ENCODE measurements at regions not wholly inside any gene's neighbourhood (a gene's known extent, or its start where the extent isn't known, plus 50 kb on each side); places are given as distances from the start of the nearest gene placed in this dataset.

- Histone ChIP-seq H3K27me3 (ENCODE audit: insufficient read depth, low read length) (no peaks in the 10 kb centered on the region), H3K4me3 (ENCODE audit: low read length) (no peak overlapping the region), H2AFZ (ENCODE audit: low read depth, low read length) (no peak overlapping the region)
Measured at GRCh38 chr19:30630289-30631032, 258.3 kb downstream of the ZNF536 start.

DNA sequence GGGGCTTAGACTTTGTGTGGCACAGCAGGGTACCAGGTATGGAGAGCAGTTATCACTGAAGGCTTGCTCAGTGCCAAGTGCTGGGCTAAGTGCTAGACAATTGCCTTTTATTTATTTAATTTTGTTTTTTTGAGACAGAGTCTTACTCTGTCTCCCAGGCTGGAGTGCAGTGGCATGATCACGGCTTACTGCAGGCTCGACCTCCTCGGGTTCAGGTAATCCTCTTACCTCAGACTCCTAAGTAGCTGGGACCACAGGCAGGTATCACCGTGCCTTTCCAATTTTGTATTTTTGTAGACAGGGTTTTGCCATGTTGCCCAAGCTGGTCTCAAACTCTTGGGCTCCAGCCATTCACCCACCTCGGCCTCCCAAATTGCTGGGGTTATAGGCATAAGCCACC, 256.9 kb downstream of the ZNF536 start:
- no peaks in the 10 kb centered on the region for H3K36me3 ChIP-seq (ENCODE audit: insufficient read depth, low read length)
- no peaks in the 10 kb centered on the region for H3K9me3 ChIP-seq (ENCODE audit: low read length)
- no peak overlapping the region for H3K4me3 ChIP-seq (ENCODE audit: low read length)
- no peaks in the 10 kb centered on the region for H3K27me3 ChIP-seq (ENCODE audit: insufficient read depth, low read length)
- H3K4me1 ChIP-seq (ENCODE audit: insufficient read depth, low read length), result peaks cover 18% of the 10 kb centered on the region
- H2AFZ ChIP-seq (ENCODE audit: low read depth, low read length), result no peak overlapping the region

More at GRCh38 chr19:30630289-30631032, 258.3 kb downstream of the ZNF536 start:
- Histone ChIP-seq H3K9me3 (ENCODE audit: low read length) (no peaks in the 10 kb centered on the region), H3K4me1 (ENCODE audit: insufficient read depth, low read length) (peaks cover 18% of the 10 kb centered on the region), H3K36me3 (ENCODE audit: insufficient read depth, low read length) (no peaks in the 10 kb centered on the region)

- peaks cover 19% of the 10 kb centered on the region for H3K4me1 ChIP-seq (ENCODE audit: insufficient read depth, low read length)
- H3K36me3 ChIP-seq (ENCODE audit: insufficient read depth, low read length), result no peaks in the 10 kb centered on the region
- no peak overlapping the region for H2AFZ ChIP-seq (ENCODE audit: low read depth, low read length)
- H3K9me3 ChIP-seq (ENCODE audit: low read length), result peaks cover 5% of the 10 kb centered on the region
- no peak overlapping the region for H3K4me3 ChIP-seq (ENCODE audit: low read length)
- H3K27me3 ChIP-seq (ENCODE audit: insufficient read depth, low read length), result no peaks in the 10 kb centered on the region
Measured at GRCh38 chr19:30626626-30626966, 254.4 kb downstream of the ZNF536 start.

GRCh38 chr19:30625947-30626625, 253.9 kb downstream of the ZNF536 start:
- peaks cover 24% of the 10 kb centered on the region for H3K4me1 ChIP-seq (ENCODE audit: insufficient read depth, low read length)
- no peaks in the 10 kb centered on the region for H3K27me3 ChIP-seq (ENCODE audit: insufficient read depth, low read length)
- no peak overlapping the region for H3K4me3 ChIP-seq (ENCODE audit: low read length)
- H3K9me3 ChIP-seq (ENCODE audit: low read length), result peaks cover 5% of the 10 kb centered on the region
- no peaks in the 10 kb centered on the region for H3K36me3 ChIP-seq (ENCODE audit: insufficient read depth, low read length)
- no peak overlapping the region for H2AFZ ChIP-seq (ENCODE audit: low read depth, low read length)

DNA sequence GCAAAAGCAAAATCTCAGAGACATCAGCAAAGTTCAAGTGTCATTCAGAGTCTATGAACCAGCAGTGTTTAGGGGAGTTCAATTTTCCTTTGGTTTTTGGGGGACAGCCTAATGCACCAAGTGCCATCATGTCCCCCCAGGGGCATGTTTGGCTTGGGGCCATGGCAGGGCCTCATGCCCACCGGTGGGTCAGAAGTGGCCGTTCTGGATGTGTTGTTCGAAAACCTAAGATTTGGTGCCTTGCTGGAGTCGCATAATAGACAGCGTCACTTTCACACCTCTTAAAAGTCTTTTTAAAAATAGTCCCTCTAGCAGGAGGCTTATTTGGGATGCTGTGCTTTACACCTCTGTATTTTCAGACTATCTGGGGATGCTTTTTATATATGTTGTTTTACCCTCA, 250.1 kb downstream of the ZNF536 start:
- H3K4me1 ChIP-seq (ENCODE audit: insufficient read depth, low read length), result peaks cover 9% of the 10 kb centered on the region
- no peak overlapping the region for H3K4me3 ChIP-seq (ENCODE audit: low read length)
- no peak overlapping the region for H2AFZ ChIP-seq (ENCODE audit: low read depth, low read length)

DNA sequence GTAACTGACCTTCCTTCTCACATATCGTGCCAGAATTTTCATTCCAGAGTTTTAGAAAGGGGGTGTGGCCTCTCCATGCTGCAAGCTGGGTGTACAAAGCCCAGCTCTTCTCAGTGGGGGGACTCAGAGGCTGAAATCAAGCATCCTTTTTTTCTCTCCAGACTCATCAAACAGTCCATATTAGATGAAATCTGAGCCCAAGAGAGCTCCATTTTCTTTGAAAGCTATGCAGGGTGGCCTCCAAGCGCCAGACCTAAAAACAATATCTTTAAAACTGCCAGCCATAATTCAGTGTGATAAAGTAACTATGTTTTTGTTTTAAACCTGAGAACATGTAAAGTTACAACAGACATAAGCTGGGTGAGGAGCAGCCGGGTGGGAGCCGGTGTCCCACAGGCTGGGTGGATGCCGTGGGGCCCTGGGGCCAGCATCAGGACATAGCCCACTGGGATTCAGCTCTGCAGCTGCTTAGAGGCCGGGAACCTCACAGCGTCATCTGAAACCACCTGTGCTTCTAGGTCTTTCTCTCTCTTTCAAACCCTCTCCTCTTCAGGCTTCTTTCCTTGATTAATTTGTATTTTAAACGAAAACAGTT, 249.2 kb downstream of the ZNF536 start:
- H3K4me1 ChIP-seq (ENCODE audit: insufficient read depth, low read length), result peaks cover 9% of the 10 kb centered on the region
- no peaks in the 10 kb centered on the region for H3K27me3 ChIP-seq (ENCODE audit: insufficient read depth, low read length)
- H3K4me3 ChIP-seq (ENCODE audit: low read length), result no peak overlapping the region
- no peaks in the 10 kb centered on the region for H3K36me3 ChIP-seq (ENCODE audit: insufficient read depth, low read length)
- H3K9me3 ChIP-seq (ENCODE audit: low read length), result peaks cover 5% of the 10 kb centered on the region
- no peak overlapping the region for H2AFZ ChIP-seq (ENCODE audit: low read depth, low read length)

More for the DNA sequence above, 250.1 kb downstream of the ZNF536 start:
- Histone ChIP-seq H3K27me3 (ENCODE audit: insufficient read depth, low read length) (no peaks in the 10 kb centered on the region), H3K36me3 (ENCODE audit: insufficient read depth, low read length) (no peaks in the 10 kb centered on the region), H3K9me3 (ENCODE audit: low read length) (peaks cover 5% of the 10 kb centered on the region)

DNA sequence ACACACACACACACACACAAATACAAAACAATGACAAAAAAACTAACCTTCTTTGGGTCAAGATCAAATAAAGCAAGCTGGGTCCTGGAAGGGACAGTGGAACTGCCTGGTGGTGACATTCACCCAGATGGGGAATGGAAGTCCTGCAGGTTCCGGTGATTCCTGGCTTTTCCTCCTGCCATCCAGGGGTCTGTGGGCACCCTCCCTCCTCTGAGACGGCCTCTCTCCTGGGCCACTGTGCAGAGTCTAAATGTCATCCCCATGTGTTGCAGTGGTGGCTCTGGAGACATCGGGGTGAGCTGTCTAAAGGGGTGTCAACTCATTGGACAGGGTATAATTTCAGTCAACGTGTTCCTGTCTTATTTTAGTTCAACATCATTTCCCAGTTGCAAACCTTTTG, 248.2 kb downstream of the ZNF536 start:
- H3K27me3 ChIP-seq (ENCODE audit: insufficient read depth, low read length), result no peaks in the 10 kb centered on the region
- no peaks in the 10 kb centered on the region for H3K36me3 ChIP-seq (ENCODE audit: insufficient read depth, low read length)
- peaks cover 5% of the 10 kb centered on the region for H3K9me3 ChIP-seq (ENCODE audit: low read length)
- peaks cover 9% of the 10 kb centered on the region for H3K4me1 ChIP-seq (ENCODE audit: insufficient read depth, low read length)
- H2AFZ ChIP-seq (ENCODE audit: low read depth, low read length), result no peak overlapping the region
- H3K4me3 ChIP-seq (ENCODE audit: low read length), result no peak overlapping the region

GRCh38 chr19:30609656-30610270, 237.6 kb downstream of the ZNF536 start:
- no peak overlapping the region for H3K4me3 ChIP-seq (ENCODE audit: low read length)
- H3K36me3 ChIP-seq (ENCODE audit: insufficient read depth, low read length), result no peaks in the 10 kb centered on the region
- no peak overlapping the region for H2AFZ ChIP-seq (ENCODE audit: low read depth, low read length)
- no peaks in the 10 kb centered on the region for H3K9me3 ChIP-seq (ENCODE audit: low read length)
- H3K4me1 ChIP-seq (ENCODE audit: insufficient read depth, low read length), result peaks cover 6% of the 10 kb centered on the region
- H3K27me3 ChIP-seq (ENCODE audit: insufficient read depth, low read length), result no peaks in the 10 kb centered on the region

- peaks cover 6% of the 10 kb centered on the region for H3K4me1 ChIP-seq (ENCODE audit: insufficient read depth, low read length)
- H2AFZ ChIP-seq (ENCODE audit: low read depth, low read length), result no peak overlapping the region
- no peaks in the 10 kb centered on the region for H3K9me3 ChIP-seq (ENCODE audit: low read length)
- H3K36me3 ChIP-seq (ENCODE audit: insufficient read depth, low read length), result no peaks in the 10 kb centered on the region
- no peaks in the 10 kb centered on the region for H3K27me3 ChIP-seq (ENCODE audit: insufficient read depth, low read length)
- no peak overlapping the region for H3K4me3 ChIP-seq (ENCODE audit: low read length)
Measured at GRCh38 chr19:30608471-30608870, 236.3 kb downstream of the ZNF536 start.
